MG63 (cell line): ENCODE measurements at regions not wholly inside any gene's neighbourhood (a gene's known extent, or its start where the extent isn't known, plus 50 kb on each side); places are given as distances from the start of the nearest gene placed in this dataset.

Experiments used
- DNase-seq: peaks from one replicate; pipeline ENCODE4 v3.0.0-alpha.2; 2020
- H3K27me3 ChIP-seq: fragments of 250-450 bp; sonication (Bioruptor Pico); 2 replicates; pipeline ENCODE4 v1.5.1; 2020; ENCODE audit warnings: mild to moderate bottlenecking, moderate library complexity
- H3K36me3 ChIP-seq: fragments of 250-450 bp; sonication (Bioruptor Pico); 2 replicates; pipeline ENCODE4 v1.5.1; 2020; ENCODE audit warnings: mild to moderate bottlenecking, moderate library complexity
- H3K4me3 ChIP-seq: fragments of 250-450 bp; sonication (Bioruptor Pico); 2 replicates; pipeline ENCODE4 v1.5.1; 2020; ENCODE audit warnings: mild to moderate bottlenecking, moderate library complexity
- H3K9me3 ChIP-seq: fragments of 250-450 bp; sonication (Bioruptor Pico); 2 replicates; pipeline ENCODE4 v1.5.1; 2020; ENCODE audit warnings: mild to moderate bottlenecking, moderate library complexity

DNA sequence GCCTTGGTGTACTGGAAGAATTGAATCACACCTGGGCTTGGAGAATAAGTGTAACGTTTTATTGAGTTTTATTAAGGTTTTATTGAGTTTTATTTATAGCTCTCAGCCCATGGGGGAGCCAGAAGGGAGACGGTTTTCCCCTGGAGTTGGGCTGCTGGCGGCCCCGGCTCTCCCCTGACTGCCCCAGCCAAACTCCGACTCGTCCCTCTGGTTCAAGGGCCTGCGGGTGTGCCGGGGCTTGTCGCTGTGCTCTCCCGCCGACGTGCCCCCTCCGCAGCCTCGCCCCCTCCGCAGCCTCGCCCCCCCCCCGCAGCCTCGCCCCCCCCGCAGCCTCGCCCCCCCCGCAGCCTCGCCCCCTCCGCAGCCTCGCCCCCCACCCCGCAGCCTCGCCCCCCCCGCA lies 326.1 kb upstream of the RTL1 start:
- DNase-seq: no peak
- Histone ChIP-seq H3K9me3 (no peaks in the 10 kb centered on the region), H3K4me3 (no peak overlapping the region), H3K27me3 (no peaks in the 10 kb centered on the region), H3K36me3 (no peaks in the 10 kb centered on the region)

DNA sequence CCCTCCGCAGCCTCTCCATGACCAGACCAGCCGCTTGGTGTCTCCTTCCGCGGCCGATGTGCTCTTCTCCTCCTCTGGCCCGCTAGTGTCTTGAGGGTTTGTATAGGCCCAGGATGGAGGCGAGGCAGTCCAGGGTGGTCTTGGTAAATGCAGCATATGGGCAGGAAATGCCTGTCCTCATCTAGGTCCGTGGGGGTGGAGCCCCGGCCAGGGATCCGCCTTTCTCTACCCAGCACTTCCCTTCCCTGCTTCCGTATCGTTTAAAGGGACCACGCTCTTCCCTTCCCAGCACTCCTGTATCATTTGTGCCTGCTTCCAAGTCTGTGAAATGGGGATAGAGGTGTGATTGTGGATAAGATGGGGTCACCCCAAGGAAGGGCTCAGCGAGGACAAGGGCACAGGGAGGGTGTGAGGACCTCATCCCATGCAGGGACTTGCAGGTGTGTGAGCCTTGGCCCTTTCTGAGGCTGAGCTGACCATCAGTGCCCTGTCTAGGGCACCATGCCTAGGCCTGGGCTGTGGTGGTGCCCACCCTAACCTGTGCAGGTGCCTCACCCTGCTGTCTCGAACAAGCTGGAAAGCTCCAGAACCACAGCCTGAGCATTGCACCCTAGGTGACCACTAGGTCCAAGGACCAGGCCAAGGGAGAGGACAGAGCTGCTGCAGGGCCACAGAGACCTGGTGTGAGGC lies 326.8 kb upstream of the RTL1 start:
- no peak for DNase-seq
- H3K36me3 ChIP-seq: no peaks in the 10 kb centered on the region
- no peaks in the 10 kb centered on the region for H3K27me3 ChIP-seq
- H3K4me3 ChIP-seq: no peak overlapping the region
- no peaks in the 10 kb centered on the region for H3K9me3 ChIP-seq

DNA sequence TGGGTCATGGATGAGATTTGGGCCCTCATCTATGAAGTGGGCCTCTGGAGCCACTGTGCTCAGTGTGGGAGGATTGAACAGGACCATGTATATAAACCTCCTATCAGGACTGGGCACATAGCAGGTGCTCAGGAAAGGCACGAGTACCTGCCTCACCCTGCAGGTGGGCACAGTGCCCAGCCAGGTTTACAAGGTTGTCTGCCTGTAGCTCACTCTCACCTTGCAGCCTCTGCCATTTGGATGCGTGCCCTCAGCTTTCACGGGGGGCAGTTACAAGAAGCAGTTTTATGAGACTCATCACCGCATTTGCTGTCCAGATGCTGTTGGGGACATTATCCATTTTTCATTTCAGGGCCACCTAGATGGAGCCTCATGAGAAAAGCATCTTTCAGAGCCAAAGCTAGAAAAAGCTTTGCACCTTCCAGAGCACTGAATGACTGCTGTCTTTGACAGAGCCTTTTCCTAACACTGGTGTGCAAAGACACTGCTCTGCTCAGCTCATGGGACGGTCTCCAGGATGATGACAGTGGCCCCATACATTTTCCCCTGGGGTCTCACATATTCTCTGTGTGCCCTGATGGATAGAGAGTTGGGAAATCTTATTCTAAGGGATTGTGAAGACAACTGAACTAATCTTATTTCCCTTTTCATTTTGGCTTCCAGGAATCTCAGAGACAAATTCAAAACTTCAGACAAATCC lies 327.5 kb upstream of the RTL1 start:
- no peaks in the 10 kb centered on the region for H3K36me3 ChIP-seq
- DNase-seq: no peak
- no peaks in the 10 kb centered on the region for H3K27me3 ChIP-seq
- no peak overlapping the region for H3K4me3 ChIP-seq
- H3K9me3 ChIP-seq: no peaks in the 10 kb centered on the region

DNA sequence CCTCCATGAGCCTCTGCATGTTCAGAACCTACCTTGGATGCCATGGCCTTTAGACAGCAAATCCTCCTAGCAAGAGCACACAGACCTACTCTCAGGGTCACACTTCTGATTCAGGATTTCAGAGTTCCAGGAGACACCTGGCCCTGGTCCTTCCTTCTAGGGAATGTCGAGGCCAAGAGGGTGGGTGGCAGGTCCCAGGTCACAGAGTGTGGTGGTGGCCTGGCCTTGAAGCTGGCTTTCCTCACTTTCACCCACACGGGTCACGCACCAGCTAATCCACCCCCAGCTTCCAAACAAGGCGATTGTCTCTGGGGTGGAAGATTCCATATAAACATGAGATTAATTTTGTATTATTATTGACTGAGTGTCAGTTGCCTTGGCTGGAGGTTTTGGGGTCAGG lies 328.3 kb upstream of the RTL1 start:
- Histone ChIP-seq H3K36me3 (no peaks in the 10 kb centered on the region), H3K4me3 (no peak overlapping the region), H3K9me3 (no peaks in the 10 kb centered on the region), H3K27me3 (no peaks in the 10 kb centered on the region)
- DNase-seq: no peak

DNA sequence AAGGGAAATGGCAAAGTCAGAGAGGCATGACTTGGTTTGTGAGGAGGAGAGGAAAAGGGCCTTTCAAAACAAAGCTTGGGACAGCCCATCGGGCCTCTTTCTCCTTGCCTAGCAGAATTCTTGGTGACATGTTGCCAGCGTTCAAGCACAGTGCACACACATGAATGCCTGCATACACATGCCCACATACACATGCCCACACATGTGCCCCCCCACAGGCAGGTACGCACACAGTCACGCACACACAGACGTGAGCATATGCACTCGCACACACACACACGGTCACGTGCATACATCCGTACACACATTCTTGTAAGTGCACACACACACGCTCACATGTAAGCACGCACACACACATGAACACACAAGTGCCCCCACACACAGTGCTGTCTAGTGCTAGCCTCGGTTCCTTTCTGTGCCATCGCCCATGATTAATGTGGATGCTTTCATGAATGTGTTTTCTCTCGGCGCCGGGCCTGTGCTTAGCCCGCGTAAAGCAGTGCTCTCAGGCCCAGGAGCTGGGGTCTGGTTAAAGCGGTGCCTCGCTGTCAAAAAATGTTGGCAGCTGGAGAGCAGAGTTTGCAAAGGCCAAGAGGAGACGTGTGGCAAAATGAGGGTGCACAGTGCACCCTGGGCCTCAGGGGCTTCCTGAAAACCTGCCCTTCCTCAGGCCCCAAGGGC lies 328.8 kb upstream of the DIO3 start:
- DNase-seq: peak; percentile 12
- Histone ChIP-seq H3K27me3 (no peaks in the 10 kb centered on the region), H3K36me3 (no peaks in the 10 kb centered on the region), H3K4me3 (no peak overlapping the region), H3K9me3 (no peaks in the 10 kb centered on the region)

DNA sequence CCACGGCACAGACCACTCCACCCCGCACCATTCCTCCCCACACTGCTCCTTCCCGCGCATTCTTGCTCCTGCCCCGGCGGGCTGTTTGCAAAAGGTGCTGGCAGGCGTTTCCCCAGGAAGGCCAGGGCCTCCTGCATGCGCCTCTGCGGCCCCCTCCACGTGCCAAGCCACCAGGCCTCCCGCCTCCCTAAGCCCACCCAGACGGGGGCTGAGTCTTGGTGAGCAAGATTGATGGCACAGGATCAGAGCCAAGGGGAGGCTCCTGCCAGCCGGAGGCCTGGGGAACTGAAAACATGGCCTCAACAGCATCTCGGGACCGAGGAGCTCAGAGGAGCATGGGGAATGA lies 328.3 kb upstream of the DIO3 start:
- no peak overlapping the region for H3K4me3 ChIP-seq
- no peaks in the 10 kb centered on the region for H3K9me3 ChIP-seq
- H3K27me3 ChIP-seq: no peaks in the 10 kb centered on the region
- DNase-seq: no peak
- H3K36me3 ChIP-seq: no peaks in the 10 kb centered on the region

DNA sequence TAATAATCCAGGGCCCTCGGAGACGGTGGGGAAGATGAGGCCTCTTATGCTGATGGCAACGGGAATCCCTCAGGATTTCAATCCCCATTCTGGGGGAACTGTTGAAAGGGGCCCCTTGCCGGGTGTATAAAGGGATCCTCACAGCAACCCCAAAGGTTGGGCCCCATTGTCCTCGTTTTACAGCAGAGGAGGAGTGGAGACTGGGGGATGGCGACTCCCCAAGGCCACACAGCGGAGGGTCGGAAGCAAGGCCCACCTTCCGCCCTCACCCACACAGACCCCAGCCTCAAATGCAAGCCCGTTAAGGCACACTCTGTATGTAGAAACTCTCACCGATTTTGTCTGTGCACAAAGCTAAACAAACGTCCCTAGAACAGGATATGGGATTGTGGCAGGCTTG lies 327.9 kb upstream of the DIO3 start:
- H3K4me3 ChIP-seq: no peak overlapping the region
- no peaks in the 10 kb centered on the region for H3K36me3 ChIP-seq
- no peaks in the 10 kb centered on the region for H3K9me3 ChIP-seq
- DNase-seq: no peak
- no peaks in the 10 kb centered on the region for H3K27me3 ChIP-seq

DNA sequence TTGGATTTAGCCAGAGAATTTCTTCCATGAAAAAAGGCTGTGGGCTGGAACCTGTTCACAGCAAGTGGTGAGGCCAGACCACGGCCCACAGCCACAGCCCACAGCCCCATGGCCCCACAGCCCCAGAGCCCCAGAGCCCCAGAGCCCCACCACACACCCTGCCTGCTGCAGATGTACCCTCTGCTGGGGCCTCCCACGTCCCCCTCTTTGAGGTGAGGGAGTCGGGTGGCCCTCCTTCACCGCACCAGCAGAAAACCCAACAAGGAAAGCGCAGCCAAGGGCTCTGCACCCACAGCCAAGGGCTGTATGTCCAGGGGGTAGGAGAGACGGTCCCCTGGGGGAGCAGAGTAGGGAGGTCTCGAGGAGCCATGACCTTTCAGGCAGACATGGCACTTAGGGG lies 327.5 kb upstream of the DIO3 start:
- Histone ChIP-seq H3K9me3 (no peaks in the 10 kb centered on the region), H3K4me3 (no peak overlapping the region), H3K27me3 (no peaks in the 10 kb centered on the region), H3K36me3 (no peaks in the 10 kb centered on the region)
- DNase-seq: no peak

DNA sequence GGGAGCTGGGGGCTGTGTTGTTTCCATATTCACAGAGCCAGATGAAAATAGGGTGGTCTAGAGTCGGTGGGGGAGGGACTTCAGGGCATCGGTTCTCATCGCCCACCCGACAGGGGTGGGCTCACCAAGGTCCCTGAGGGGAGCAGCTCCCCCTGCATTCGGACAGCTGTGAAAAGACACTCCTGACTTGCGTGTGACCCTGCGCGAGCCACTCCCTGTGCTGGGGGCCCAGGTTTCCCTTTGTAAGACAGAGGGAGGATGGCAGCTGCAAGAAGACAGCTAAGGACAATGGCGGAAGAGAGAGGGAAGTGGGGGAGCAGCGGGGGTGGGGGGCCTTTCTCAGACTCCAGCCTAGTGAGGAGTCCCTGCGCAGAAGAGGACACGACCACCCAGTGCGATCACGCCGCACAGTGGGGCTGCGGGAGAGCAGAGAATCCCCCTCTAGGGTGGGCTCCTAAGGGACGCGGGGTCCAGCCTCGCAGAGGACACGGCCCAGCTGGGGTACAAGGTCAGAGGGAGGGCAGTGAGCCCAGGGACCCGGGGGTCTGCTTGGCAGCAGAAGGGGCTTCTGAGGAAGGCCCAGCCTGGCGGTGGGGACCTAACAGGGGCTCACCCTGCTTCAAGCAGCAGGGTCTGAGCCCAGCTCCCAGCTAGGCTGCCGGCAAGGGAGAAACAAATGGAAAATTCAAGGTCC lies 326.9 kb upstream of the DIO3 start:
- H3K4me3 ChIP-seq: no peak overlapping the region
- DNase-seq: no peak
- H3K27me3 ChIP-seq: no peaks in the 10 kb centered on the region
- no peaks in the 10 kb centered on the region for H3K36me3 ChIP-seq
- no peaks in the 10 kb centered on the region for H3K9me3 ChIP-seq

DNA sequence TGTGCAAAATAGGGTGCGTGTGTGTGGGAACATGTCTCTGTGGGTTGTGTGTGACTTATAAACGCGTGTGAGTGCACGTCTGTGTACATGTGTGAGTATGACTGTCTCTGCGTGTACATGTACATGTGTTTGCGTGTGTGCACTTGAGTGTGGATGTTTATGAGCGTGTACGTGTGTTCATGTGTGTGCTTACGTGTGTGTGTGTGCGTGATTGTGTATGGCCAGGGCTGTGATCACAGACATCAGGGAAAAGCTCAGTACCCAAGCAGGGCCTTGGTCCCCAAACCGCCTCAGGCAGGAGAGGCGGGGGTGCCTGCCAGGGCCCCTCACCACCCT lies 326.3 kb upstream of the DIO3 start:
- H3K27me3 ChIP-seq: no peaks in the 10 kb centered on the region
- no peak overlapping the region for H3K4me3 ChIP-seq
- no peaks in the 10 kb centered on the region for H3K36me3 ChIP-seq
- DNase-seq: no peak
- no peaks in the 10 kb centered on the region for H3K9me3 ChIP-seq

DNA sequence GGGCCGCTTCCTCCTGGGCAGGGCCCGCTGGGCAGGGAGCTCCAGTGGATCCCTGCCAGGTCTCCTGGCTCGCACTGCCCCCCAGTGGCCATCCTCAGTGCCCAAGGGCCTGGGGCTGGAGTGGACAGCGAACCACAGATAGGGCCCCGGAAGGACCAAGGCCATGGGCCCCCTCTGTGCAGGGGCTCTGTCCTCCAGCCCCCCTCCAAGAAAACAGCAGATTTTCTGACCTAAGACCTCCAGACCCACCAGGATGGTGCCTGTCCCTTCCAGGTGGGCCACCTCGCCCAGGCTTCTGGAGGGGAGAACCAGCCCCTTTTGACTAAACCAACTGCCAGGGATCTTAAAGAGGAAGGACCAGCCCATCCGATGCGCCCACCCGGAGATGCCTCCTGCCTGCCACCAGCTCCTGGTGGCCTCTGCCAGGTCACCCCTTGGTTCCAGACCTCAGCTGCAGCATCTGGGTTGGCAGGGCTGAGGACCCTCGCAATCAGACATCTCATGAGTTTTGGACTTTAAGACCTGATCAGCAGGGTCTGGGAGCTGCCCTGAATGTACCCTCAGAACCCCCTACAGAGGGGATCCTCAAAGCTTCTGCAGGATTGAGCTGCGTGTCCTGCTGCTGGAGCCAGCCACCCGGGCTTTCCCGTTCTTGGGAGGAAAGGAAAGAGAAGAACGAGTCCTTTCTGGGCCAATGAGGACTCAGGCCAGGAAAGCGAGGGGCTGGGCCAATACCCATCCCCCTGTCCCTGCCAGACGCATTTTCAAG lies 325.8 kb upstream of the DIO3 start:
- Histone ChIP-seq H3K9me3 (no peaks in the 10 kb centered on the region), H3K4me3 (no peak overlapping the region), H3K36me3 (no peaks in the 10 kb centered on the region), H3K27me3 (no peaks in the 10 kb centered on the region)
- peak; percentile 38 for DNase-seq

DNA sequence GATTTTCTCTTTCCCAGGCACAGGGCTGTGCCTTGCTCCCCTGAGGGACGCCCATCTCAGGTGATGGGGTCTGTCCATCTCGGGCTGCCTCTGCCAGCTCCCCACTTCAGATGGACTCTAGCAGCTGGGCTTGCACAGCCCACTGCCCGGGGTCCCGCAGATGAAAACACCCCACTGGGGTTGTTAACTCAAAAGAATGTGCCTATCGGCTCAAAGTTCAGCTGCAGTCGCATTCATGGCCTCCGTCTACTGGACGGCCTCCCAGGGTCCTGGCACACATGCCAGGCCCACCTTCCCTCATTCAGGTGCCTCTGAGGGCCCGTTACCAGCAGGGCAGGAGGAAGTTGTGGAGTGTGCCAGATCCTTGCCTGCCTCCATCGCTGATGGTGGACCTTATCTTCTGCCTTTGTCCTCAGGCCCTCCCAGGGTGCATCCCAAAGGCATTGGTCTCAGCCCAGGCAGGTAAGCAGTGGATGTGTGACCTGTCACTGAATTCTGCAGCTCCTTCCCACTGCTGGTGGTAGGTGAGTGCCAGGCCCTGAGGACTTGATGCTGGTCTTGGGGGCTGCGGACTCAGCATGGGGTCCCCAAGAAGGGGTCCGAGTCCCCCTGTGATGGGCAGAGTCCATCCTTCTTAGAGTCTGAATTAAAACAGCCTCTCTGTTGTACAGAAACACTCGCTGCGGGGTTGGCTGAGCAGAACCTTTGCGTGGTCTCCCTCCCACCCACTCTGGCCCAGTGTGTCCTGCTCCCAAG lies 324.6 kb upstream of the DIO3 start:
- Histone ChIP-seq H3K36me3 (no peaks in the 10 kb centered on the region), H3K4me3 (no peak overlapping the region), H3K27me3 (no peaks in the 10 kb centered on the region), H3K9me3 (no peaks in the 10 kb centered on the region)
- no peak for DNase-seq

DNA sequence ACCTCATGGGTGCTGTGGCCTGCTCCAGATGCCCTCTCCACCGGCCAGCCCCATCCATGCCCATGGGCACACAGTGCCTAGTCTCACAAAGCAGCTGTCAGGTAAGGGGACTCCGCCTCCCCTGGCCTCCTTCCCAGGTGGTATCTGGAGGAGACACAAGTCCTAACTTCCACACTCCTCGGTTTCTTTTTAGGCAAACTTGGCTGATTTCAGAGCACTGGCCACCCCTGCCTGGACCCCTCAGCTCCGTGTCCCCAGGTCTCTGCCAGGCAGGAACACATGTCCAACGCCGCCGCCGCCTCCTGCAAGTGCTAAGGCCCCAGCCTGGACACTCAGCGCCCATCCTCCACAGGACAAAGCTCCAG lies 324.1 kb upstream of the DIO3 start:
- no peak for DNase-seq
- Histone ChIP-seq H3K36me3 (no peaks in the 10 kb centered on the region), H3K4me3 (no peak overlapping the region), H3K9me3 (no peaks in the 10 kb centered on the region), H3K27me3 (no peaks in the 10 kb centered on the region)

DNA sequence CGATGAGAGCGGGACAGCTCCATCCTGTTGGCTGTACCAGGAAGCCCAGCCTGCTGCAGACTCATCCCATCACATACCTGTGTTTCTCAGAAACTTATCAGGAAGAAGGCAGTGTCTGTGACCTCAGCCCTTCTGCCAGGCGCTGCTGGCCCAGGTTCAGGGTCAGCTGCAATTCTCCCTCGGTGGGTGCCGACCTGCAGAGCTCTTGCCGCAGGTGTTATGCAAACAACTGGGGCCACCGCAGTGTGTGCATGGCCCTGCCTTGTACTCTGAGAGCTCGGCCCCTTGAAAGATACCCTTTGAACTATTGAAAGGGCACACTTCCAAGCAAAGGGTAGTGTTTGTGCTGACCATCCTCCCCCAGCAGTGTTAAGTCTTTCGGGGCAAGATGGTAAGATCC lies 322.2 kb upstream of the DIO3 start:
- DNase-seq: no peak
- Histone ChIP-seq H3K27me3 (no peaks in the 10 kb centered on the region), H3K9me3 (no peaks in the 10 kb centered on the region), H3K4me3 (no peak overlapping the region), H3K36me3 (no peaks in the 10 kb centered on the region)

DNA sequence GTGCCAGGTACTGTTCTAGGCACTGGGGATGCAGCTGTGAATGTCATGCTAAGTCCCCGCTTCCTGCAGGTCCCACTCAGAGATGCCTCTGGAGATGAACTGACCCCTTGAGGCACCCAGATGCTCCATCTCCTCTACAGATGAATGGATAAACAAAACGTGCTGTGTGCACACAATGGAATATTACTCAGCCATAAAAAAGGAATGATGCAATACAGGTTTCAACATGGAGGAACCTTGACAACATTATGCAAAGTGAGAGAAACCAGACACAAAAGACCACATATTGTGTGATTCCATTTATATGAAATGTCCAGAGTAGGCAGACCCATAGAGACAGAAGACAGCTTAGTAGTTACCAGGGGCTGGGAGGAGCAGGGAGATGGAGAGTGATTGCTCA lies 320.1 kb upstream of the DIO3 start:
- Histone ChIP-seq H3K27me3 (no peaks in the 10 kb centered on the region), H3K36me3 (no peaks in the 10 kb centered on the region), H3K9me3 (no peaks in the 10 kb centered on the region), H3K4me3 (no peak overlapping the region)
- no peak for DNase-seq

DNA sequence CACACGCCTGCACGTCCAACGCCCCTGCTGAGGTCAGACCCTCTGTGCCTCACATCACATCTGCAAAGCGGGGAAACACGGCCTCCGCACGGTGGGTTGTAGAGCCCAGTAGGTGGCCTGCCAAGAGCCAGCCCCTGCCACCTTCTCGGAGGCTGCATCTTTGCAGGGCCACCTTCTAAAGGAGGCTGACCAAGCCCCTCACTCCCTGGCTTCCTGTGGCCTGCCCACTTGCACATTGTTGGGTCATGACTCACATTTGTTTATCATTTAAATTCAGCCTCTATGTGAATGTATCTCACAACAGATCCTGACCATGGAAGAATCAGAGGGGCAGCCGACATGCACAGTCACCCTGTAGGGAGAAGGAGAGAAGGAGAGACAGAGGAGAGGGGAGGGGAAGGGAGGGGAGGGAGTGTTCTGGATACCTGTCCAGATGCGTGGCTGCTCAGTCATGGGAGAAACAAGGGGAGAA lies 319.5 kb upstream of the DIO3 start:
- Histone ChIP-seq H3K27me3 (no peaks in the 10 kb centered on the region), H3K9me3 (no peaks in the 10 kb centered on the region), H3K4me3 (no peak overlapping the region), H3K36me3 (no peaks in the 10 kb centered on the region)
- no peak for DNase-seq
